ENCODE measurements at regions not wholly inside any gene's neighbourhood (a gene's known extent, or its start where the extent isn't known, plus 50 kb on each side); places are given as distances from the start of the nearest gene placed in this dataset.

DNA sequence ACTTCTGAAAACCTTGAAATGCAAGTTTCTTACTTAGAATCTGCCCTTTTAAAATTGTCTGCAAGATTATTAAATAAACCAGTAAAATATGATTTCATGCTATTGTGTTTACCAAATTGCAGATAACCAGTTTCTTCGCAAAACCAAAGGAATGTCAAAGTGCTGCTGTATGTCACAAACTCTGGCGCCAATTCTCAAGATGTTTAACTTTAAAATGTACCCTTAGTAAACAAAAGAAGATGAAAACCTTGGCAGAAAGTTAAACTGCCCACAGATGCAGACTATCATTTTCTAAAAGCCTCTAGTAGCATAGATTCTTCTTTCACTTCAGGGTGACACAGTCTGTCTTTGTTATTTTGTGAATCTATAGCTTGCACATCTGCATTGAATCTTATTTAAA, 189.2 kb downstream of the SLITRK6 start:
- Histone ChIP-seq H3K9me3 (ENCODE audit: control insufficient read depth, insufficient read depth, low read length) (no peaks in the 10 kb centered on the region), H3K27ac (ENCODE audit: low read depth, low read length) (no peak overlapping the region), H3K9me2 (replicated peaks; ENCODE audit: control insufficient read depth, low read length) (no peaks in the 10 kb centered on the region), H3K4me2 (ENCODE audit: low read length) (no peak overlapping the region), H3K4me3 (ENCODE audit: low read length) (no peak overlapping the region), H3K79me2 (ENCODE audit: control insufficient read depth, low read length) (no peaks in the 10 kb centered on the region), H3F3A (ENCODE audit: control insufficient read depth, insufficient read depth) (no peaks in the 10 kb centered on the region), H3K36me3 (ENCODE audit: control insufficient read depth, low read length) (no peaks in the 10 kb centered on the region), H3K27me3 (ENCODE audit: control insufficient read depth, low read length) (no peaks in the 10 kb centered on the region), H4K20me1 (ENCODE audit: control insufficient read depth, insufficient read depth, low read depth, low read length) (no peaks in the 10 kb centered on the region), H3K4me1 (ENCODE audit: control insufficient read depth, low read length) (no peaks in the 10 kb centered on the region)
- no peak for TF ChIP-seq EZH2phosphoT487 (IDR thresholded peaks at IDR 0.05; ENCODE audit: borderline replicate concordance, low read length)
- TF ChIP-seq, protein P1, sequence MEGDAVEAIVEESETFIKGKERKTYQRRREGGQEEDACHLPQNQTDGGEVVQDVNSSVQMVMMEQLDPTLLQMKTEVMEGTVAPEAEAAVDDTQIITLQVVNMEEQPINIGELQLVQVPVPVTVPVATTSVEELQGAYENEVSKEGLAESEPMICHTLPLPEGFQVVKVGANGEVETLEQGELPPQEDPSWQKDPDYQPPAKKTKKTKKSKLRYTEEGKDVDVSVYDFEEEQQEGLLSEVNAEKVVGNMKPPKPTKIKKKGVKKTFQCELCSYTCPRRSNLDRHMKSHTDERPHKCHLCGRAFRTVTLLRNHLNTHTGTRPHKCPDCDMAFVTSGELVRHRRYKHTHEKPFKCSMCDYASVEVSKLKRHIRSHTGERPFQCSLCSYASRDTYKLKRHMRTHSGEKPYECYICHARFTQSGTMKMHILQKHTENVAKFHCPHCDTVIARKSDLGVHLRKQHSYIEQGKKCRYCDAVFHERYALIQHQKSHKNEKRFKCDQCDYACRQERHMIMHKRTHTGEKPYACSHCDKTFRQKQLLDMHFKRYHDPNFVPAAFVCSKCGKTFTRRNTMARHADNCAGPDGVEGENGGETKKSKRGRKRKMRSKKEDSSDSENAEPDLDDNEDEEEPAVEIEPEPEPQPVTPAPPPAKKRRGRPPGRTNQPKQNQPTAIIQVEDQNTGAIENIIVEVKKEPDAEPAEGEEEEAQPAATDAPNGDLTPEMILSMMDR (IDR thresholded peaks at IDR 0.05; ENCODE audit: low read depth, low read length, poor library complexity, severe bottlenecking): no peak

DNA sequence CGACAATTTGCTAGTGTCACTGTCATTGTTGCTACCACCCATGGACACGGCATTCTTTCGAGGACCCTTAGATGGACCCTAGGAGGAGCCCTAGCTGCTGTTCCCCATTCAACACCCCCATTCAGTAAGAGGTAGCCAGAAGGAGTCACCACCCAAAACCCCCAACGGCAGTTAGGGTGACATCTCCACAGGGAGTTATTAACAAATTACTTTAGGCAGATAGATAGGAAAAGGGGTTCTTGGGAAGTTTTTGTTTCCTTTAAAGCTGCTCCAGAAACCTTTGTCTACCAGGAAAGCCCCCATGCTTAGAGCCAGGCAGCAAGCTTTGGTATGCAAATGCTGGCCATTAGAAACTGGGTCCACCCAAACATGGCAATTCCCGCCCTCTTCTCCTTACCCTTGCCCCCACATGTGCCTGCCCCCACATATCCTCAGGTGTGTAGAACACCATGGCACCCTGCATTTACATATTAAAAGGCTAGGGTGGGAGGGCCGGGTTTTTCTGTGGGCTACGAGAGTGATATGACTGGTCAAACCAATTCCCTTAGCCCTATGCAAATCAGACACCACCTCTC, 190.9 kb downstream of the SLITRK6 start:
- Histone ChIP-seq H4K20me1 (ENCODE audit: control insufficient read depth, insufficient read depth, low read depth, low read length) (no peaks in the 10 kb centered on the region), H3F3A (ENCODE audit: control insufficient read depth, insufficient read depth) (no peaks in the 10 kb centered on the region), H3K9me3 (ENCODE audit: control insufficient read depth, insufficient read depth, low read length) (no peaks in the 10 kb centered on the region), H3K36me3 (ENCODE audit: control insufficient read depth, low read length) (no peaks in the 10 kb centered on the region), H3K4me2 (ENCODE audit: low read length) (no peak overlapping the region), H3K27ac (ENCODE audit: low read depth, low read length) (no peak overlapping the region), H3K4me3 (ENCODE audit: low read length) (no peak overlapping the region), H3K27me3 (ENCODE audit: control insufficient read depth, low read length) (no peaks in the 10 kb centered on the region), H3K4me1 (ENCODE audit: control insufficient read depth, low read length) (no peaks in the 10 kb centered on the region), H3K79me2 (ENCODE audit: control insufficient read depth, low read length) (no peaks in the 10 kb centered on the region), H3K9me2 (replicated peaks; ENCODE audit: control insufficient read depth, low read length) (no peaks in the 10 kb centered on the region)
- no peak for TF ChIP-seq EZH2phosphoT487 (IDR thresholded peaks at IDR 0.05; ENCODE audit: borderline replicate concordance, low read length)
- TF ChIP-seq, protein P1 (IDR thresholded peaks at IDR 0.05; ENCODE audit: low read depth, low read length, poor library complexity, severe bottlenecking): no peak

DNA sequence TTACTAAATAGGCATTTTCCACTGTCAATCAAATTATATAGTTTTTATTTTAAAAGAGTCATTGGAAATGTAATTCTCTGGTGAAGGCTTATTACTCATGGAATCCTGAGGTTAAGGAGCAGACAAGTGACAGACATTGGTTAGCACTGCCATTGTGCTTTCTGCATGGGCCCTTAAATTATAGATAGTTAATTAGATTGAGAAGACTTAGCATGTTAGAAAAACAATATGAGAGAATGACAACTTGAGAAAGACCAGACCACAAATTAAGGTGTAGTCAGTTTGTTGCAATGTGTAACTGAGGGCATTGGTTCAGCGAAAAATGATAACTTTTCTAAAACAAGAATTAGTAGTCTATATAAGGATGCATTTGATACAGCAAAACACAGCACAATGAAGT, 195.5 kb downstream of the SLITRK6 start:
- no peak for TF ChIP-seq EZH2phosphoT487 (IDR thresholded peaks at IDR 0.05; ENCODE audit: borderline replicate concordance, low read length)
- TF ChIP-seq, protein P1 (IDR thresholded peaks at IDR 0.05; ENCODE audit: low read depth, low read length, poor library complexity, severe bottlenecking): no peak
- no peak overlapping the region for H3K4me2 ChIP-seq (ENCODE audit: low read length)
- H3K79me2 ChIP-seq (ENCODE audit: control insufficient read depth, low read length): no peaks in the 10 kb centered on the region
- no peaks in the 10 kb centered on the region for H3K9me2 ChIP-seq (replicated peaks; ENCODE audit: control insufficient read depth, low read length)
- H3K27me3 ChIP-seq (ENCODE audit: control insufficient read depth, low read length): no peaks in the 10 kb centered on the region
- no peak overlapping the region for H3K4me3 ChIP-seq (ENCODE audit: low read length)
- H3K36me3 ChIP-seq (ENCODE audit: control insufficient read depth, low read length): no peaks in the 10 kb centered on the region
- H3K4me1 ChIP-seq (ENCODE audit: control insufficient read depth, low read length): no peaks in the 10 kb centered on the region
- no peaks in the 10 kb centered on the region for H3F3A ChIP-seq (ENCODE audit: control insufficient read depth, insufficient read depth)
- H3K9me3 ChIP-seq (ENCODE audit: control insufficient read depth, insufficient read depth, low read length): no peaks in the 10 kb centered on the region
- no peaks in the 10 kb centered on the region for H4K20me1 ChIP-seq (ENCODE audit: control insufficient read depth, insufficient read depth, low read depth, low read length)
- H3K27ac ChIP-seq (ENCODE audit: low read depth, low read length): no peak overlapping the region

All from DOHH2 (cell line).